Putamen (tissue), 1 donor: ENCODE measurements at regions not wholly inside any gene's neighbourhood (a gene's known extent, or its start where the extent isn't known, plus 50 kb on each side); places are given as distances from the start of the nearest gene placed in this dataset.

Experiments used
- DNase-seq: peaks from one replicate; pipeline ENCODE4 v3.0.0-alpha.2; 2016; ENCODE audit warnings: low spot score

- DNase-seq = no peak
Observed at GRCh38 chr1:199161766-199162303, 523.0 kb downstream of the PTPRC start.

DNA sequence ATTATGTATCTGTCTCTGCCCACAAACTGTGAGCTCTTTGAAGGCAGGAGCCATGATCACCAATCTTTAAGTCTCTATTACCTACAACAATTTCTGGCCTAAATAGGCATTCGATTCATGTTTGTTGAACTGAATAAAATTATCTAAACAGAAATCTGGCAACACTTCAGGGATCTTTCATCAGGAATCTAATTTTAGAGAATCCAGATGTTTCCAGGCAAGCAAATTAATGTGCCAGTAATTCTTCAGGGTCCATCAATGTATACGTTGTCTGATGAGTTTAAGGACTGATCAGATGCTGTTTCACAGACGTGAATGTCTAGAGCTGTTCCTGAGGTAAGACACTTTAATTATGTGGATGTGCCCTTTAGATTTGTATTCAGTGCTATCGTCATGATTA lies 524.4 kb downstream of the PTPRC start:
- DNase-seq = no peak

GRCh38 chr1:199163670-199164069 lies 524.8 kb downstream of the PTPRC start:
- no peak for DNase-seq

DNA sequence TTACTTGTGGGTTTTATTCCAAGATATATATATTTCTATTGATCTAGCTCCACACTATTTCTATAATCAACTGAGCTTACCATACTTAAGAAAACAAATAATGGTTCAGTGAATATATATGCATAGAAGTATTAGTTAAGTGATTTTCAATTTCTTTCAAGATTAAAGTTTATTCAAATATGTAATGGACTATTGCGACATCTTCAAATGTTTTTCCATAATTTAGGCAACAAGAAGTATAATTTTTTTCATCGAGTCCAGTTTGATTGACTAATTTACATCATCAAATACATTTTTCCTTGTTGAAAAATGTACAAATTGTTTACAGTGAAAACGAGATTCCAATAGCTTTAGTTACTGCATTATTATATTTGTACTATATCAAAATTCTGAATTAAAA lies 528.6 kb downstream of the PTPRC start:
- DNase-seq = no peak

DNA sequence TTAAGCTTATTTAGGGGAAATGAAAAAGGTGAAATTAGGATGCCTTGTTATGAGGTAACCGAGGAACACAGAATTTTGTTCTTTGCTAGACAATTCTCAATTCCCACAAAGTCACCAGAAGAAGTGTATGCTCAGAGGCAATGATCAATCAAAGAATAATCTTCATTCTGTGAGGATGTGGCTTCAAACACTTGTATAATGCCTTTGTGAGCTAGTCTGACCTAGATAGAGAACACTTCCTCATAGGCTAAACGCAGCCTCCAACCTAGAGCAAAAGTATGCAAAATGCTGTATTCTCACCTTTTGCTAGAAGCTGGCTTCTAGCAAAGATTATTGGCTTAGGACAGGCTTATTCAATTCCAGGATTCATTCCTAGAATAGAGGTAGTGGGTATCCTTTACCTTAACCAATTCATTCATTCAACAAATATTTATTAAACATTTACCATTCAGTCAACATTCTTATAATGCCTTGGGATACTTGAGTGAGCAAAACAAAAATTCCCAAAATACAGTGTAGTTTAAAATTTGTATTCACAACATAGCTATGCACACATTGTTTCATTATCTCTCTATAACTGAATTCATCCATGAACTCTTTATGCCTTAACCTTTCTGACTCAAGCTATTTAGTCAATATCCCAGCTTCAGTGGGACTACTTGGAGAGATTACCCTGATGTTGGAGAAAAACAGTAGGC lies 530.2 kb downstream of the PTPRC start:
- DNase-seq = no peak

- no peak for DNase-seq
Observed at GRCh38 chr1:199170711-199171110, 531.9 kb downstream of the PTPRC start.

DNA sequence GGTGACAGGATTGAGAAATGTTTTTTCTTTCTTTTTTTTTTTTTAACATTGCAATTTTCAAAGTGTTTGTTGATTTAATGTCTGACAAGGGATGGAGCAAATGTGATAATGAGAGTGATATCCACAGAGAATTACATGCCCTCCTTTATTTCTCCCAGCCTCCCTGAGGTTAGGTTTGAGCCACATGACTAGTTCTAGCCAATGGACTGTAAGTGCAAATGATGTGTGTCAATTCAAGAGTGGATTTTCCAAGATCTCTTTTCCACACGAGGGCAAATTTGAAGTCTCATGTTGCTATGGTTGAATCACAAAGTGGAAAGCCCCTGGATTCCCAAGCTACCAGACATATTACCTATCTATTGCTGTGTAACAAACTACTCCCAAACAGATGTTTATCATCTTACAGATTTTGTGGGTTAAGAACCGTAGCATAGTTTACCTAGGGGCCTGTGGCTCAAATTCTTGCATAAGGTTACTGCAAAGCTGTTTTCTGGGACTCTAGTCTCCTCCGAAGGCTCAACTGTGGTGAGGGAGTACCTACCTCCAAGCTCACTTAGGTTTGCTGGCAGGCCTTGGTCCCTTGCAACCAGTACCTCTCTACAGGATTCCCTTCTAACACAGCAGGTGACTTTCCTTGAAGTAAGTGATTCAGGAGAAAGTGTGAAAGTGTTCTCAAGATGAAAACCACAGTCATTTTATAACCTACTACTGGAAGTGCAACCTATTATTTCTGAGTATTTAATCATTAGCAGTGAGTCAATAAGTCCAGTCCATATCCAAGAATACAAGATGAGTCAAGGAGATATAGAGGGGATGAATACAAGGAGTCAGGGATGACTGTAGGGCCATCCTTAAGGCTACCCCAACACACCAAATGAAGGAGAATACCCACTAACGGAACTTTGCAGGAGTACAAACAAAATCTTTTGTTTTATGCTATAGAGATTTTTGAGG lies 533.6 kb downstream of the PTPRC start:
- DNase-seq = no peak

DNA sequence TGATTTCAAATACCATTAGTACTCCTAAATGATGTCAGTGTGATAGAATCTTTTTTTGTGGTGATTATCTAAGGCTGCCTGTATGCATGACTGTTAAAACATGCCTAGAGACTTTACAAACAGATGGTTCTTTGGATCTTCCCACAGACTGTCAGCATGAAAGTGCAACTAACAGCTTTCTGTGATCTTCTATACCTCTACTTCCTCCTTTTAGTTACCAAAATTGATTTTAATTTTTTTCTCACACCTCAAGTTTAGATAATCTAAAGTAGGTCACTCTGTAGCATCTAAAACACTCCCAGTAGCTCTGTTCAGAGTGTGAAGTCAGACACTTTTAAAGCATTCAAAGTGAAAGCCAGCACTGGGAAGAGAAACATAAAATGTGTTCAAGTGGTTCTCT lies 534.5 kb downstream of the PTPRC start:
- DNase-seq = no peak

DNA sequence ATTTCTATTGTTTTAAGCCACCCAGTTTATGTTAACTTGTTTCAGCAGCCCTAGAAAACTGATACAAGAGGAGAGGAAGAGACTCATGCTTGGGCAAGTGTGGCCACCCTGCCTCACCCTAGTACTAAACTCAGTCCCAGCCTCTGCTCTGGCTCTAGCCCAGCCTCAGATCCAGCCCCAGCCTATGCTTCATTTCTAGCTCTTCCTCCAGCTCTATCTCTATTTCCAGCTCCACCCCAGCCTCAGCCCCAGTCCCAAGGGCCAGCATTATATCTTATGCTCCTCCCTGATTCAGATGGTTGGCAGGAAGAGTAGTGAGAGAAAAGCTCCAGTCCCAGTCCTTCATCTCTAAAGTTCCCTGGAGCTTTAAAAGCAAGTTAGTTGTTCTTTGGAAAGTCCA lies 535.5 kb downstream of the PTPRC start:
- no peak for DNase-seq

- DNase-seq = no peak
Observed at GRCh38 chr1:199176713-199177112, 537.9 kb downstream of the PTPRC start.

DNA sequence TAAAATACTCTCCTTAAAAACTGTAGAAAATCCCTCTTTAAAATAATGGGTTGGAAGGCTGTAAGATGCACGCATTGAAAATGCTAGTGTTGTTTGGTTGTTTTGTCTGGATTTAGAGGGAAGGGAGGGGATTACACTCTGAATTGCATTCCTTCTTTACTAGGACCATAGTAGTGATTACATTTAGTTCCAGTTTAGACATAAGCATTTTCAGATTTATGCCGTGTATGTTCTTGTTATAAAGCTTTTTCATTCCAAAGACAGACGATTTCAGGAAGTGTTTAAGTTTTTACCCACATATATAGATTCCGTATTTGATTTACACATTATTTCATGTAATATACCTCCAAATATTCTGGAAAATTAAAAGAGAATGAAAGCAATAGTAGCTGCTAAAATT lies 538.4 kb downstream of the PTPRC start:
- DNase-seq = no peak

DNA sequence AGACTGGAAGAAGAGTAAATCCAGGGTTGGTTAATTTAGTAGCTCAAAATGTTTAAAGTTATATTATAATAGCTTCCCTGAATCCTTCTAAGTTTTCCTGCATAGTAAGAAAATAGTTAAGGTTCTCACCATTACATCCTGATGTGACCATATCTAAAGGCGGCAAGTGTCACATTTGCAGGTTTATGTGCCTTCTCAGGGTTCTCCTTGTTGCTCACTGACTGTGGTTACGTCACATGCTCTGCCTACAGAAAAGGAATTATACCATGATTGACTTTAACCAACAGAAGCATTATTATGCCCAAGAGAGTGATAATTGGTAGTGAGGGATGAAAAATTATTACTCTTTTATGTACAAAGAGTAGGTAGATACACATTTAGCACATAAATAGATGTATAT lies 539.8 kb downstream of the PTPRC start:
- no peak for DNase-seq

GRCh38 chr1:199182186-199182843 lies 543.5 kb downstream of the PTPRC start:
- no peak for DNase-seq

- DNase-seq = no peak
Observed at GRCh38 chr1:199184180-199184579, 545.3 kb downstream of the PTPRC start.

- no peak for DNase-seq
Observed at GRCh38 chr1:199194862-199195261, 556.0 kb downstream of the PTPRC start.

DNA sequence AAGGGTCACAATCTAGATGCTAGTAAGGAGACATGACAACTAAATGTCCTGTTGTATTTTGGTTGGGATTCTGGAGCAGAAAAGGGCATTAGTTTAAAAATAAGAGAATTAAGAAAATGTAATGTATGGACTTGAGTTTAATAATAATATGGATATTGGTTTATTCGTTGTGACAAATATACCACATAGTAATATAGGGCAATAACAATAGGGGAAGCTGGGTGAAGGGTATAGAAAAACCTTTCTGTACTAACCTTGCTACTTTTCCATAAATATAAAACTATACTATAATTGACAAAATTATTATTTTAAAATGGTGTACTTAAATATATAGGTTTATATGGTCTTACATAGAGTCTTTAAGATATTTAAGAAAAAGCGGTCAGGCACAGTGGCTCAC lies 558.9 kb downstream of the PTPRC start:
- DNase-seq = no peak

GRCh38 chr1:199202331-199202730 lies 563.5 kb downstream of the PTPRC start:
- DNase-seq = no peak

- no peak for DNase-seq
Observed at GRCh38 chr1:199204231-199204630, 565.4 kb downstream of the PTPRC start.

- DNase-seq = no peak
Observed at GRCh38 chr1:199205740-199206441, 567.1 kb downstream of the PTPRC start.

- DNase-seq = no peak
Observed at GRCh38 chr1:199208847-199209246, 570.0 kb downstream of the PTPRC start.

DNA sequence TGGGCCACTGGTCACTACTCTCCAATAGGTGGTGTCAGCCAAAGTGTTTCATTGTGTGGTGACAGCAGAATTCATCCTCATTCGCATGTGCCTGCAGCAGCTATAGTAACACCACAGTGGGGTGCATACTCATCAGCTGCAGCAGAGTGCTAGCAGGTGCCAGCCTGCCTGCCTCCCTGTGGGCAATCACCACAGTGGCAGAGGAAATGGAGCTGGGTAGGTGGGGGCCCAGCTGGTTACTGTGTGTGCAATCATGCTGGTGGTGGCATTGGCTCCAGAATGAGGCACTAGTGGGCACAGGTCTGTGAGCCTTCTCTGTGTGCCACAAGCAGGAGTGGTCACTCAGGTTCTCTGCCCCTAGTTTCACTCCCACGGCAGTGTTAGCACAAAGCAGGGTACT lies 579.2 kb downstream of the PTPRC start:
- no peak for DNase-seq

DNA sequence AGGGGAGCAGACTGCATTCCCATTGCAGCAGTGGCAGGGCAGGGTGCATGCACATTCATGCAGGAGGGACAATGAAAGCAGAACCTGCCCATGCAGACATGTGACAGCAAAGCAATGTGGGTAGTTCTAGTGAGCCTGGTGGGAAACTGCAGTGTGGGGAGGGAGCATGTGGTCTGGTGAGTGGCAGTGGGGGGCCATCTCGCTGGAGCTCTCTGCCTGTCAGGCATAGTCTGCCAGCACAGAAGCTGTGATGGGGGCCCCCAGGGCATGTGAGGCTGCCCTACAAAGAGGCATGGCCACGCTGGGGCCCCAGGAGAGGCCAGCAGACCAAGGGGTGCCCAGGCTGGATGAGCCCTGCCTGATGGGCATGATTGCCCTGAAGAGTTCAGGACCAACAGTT lies 579.7 kb downstream of the PTPRC start:
- no peak for DNase-seq
